H1 (cell line): ENCODE measurements at regions not wholly inside any gene's neighbourhood (a gene's known extent, or its start where the extent isn't known, plus 50 kb on each side); places are given as distances from the start of the nearest gene placed in this dataset.

ENCODE experiments used
- BACH1 ChIP-seq: IDR thresholded peaks from 2 replicates; pipeline ENCODE4 v1.6.1; 2012; ENCODE audit warnings: low read length, improper control_type of control experiment
- CREB1 ChIP-seq: IDR thresholded peaks from 2 replicates; pipeline ENCODE4 v1.6.1; 2012; ENCODE audit warnings: inconsistent platforms
- EGR1 ChIP-seq: IDR thresholded peaks from 2 replicates; pipeline ENCODE4 v1.6.1; 2011; ENCODE audit warnings: low read depth, low read length, borderline replicate concordance
- EP300 ChIP-seq, 2 experiments: IDR thresholded peaks; 1 replicate in 1 of 2; 2 replicates in 1 of 2; pipeline ENCODE4 v1.6.1; 2011 to 2012; ENCODE audit warnings: low read depth in 2 of 2, low read length in 2 of 2, mild to moderate bottlenecking in 2 of 2, borderline replicate concordance in 1 of 2, inconsistent platforms in 1 of 2, moderate library complexity in 1 of 2
- TBP ChIP-seq: IDR thresholded peaks from 2 replicates; pipeline ENCODE4 v1.6.1; 2011; ENCODE audit warnings: low read depth, low read length, improper control_type of control experiment
- TEAD4 ChIP-seq: IDR thresholded peaks from 2 replicates; pipeline ENCODE4 v1.6.1; 2012; ENCODE audit warnings: low read depth, low read length, inconsistent platforms, mixed read lengths
- TF ChIP-seq, protein P1 (sequence below): fragments of 300-600 bp; sonication (generic); IDR thresholded peaks from 2 replicates; pipeline ENCODE4 v1.7.1; 2012; ENCODE audit warnings: low read length, moderate library complexity, mild to moderate bottlenecking, inconsistent platforms; ENCODE audit not compliant: insufficient replicate concordance
- TF ChIP-seq, protein P2 (sequence below), 3 experiments: IDR thresholded peaks; 1 replicate in 2 of 3; 2 replicates in 1 of 3; pipeline versions ENCODE4 v1.5.1 to v1.6.1; 2011; ENCODE audit warnings: low read length in 3 of 3, mild to moderate bottlenecking in 3 of 3, inconsistent platforms in 2 of 3, low read depth in 1 of 3, moderate library complexity in 1 of 3; ENCODE audit not compliant: insufficient read depth in 1 of 3; ENCODE audit errors: control extremely low read depth in 1 of 3

DNA sequence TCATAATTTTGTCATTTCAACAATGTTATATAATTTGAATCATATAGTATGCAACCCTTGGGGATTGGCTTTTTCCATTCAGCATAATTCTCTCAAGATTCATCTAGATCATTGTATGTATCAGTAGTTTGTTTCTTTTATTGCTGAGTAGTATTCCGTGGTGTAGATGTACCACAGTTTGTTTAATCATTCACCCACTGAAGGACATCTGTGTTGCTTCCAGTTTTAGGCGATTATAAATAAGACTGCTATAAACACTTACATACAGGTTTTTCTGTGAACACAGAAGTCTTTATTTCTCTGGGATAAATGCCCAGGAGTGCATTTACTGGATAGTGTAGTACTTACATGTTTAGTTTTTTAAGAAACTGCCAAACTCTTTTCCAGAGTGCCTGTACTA is 374.1 kb downstream of the DEPDC1B start (continued):
- TF ChIP-seq, protein P1, sequence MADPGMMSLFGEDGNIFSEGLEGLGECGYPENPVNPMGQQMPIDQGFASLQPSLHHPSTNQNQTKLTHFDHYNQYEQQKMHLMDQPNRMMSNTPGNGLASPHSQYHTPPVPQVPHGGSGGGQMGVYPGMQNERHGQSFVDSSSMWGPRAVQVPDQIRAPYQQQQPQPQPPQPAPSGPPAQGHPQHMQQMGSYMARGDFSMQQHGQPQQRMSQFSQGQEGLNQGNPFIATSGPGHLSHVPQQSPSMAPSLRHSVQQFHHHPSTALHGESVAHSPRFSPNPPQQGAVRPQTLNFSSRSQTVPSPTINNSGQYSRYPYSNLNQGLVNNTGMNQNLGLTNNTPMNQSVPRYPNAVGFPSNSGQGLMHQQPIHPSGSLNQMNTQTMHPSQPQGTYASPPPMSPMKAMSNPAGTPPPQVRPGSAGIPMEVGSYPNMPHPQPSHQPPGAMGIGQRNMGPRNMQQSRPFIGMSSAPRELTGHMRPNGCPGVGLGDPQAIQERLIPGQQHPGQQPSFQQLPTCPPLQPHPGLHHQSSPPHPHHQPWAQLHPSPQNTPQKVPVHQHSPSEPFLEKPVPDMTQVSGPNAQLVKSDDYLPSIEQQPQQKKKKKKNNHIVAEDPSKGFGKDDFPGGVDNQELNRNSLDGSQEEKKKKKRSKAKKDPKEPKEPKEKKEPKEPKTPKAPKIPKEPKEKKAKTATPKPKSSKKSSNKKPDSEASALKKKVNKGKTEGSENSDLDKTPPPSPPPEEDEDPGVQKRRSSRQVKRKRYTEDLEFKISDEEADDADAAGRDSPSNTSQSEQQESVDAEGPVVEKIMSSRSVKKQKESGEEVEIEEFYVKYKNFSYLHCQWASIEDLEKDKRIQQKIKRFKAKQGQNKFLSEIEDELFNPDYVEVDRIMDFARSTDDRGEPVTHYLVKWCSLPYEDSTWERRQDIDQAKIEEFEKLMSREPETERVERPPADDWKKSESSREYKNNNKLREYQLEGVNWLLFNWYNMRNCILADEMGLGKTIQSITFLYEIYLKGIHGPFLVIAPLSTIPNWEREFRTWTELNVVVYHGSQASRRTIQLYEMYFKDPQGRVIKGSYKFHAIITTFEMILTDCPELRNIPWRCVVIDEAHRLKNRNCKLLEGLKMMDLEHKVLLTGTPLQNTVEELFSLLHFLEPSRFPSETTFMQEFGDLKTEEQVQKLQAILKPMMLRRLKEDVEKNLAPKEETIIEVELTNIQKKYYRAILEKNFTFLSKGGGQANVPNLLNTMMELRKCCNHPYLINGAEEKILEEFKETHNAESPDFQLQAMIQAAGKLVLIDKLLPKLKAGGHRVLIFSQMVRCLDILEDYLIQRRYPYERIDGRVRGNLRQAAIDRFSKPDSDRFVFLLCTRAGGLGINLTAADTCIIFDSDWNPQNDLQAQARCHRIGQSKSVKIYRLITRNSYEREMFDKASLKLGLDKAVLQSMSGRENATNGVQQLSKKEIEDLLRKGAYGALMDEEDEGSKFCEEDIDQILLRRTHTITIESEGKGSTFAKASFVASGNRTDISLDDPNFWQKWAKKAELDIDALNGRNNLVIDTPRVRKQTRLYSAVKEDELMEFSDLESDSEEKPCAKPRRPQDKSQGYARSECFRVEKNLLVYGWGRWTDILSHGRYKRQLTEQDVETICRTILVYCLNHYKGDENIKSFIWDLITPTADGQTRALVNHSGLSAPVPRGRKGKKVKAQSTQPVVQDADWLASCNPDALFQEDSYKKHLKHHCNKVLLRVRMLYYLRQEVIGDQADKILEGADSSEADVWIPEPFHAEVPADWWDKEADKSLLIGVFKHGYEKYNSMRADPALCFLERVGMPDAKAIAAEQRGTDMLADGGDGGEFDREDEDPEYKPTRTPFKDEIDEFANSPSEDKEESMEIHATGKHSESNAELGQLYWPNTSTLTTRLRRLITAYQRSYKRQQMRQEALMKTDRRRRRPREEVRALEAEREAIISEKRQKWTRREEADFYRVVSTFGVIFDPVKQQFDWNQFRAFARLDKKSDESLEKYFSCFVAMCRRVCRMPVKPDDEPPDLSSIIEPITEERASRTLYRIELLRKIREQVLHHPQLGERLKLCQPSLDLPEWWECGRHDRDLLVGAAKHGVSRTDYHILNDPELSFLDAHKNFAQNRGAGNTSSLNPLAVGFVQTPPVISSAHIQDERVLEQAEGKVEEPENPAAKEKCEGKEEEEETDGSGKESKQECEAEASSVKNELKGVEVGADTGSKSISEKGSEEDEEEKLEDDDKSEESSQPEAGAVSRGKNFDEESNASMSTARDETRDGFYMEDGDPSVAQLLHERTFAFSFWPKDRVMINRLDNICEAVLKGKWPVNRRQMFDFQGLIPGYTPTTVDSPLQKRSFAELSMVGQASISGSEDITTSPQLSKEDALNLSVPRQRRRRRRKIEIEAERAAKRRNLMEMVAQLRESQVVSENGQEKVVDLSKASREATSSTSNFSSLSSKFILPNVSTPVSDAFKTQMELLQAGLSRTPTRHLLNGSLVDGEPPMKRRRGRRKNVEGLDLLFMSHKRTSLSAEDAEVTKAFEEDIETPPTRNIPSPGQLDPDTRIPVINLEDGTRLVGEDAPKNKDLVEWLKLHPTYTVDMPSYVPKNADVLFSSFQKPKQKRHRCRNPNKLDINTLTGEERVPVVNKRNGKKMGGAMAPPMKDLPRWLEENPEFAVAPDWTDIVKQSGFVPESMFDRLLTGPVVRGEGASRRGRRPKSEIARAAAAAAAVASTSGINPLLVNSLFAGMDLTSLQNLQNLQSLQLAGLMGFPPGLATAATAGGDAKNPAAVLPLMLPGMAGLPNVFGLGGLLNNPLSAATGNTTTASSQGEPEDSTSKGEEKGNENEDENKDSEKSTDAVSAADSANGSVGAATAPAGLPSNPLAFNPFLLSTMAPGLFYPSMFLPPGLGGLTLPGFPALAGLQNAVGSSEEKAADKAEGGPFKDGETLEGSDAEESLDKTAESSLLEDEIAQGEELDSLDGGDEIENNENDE: no peak
- TF ChIP-seq EGR1 (no peak), CREB1 (no peak), TEAD4 (no peak), TBP (no peak), EP300 (IDR thresholded peaks at IDR 0.05; ENCODE audit: borderline replicate concordance in 1 of 2, low read depth in 2 of 2, low read length in 2 of 2) (no peak), BACH1 (no peak)
- TF ChIP-seq, protein P2, sequence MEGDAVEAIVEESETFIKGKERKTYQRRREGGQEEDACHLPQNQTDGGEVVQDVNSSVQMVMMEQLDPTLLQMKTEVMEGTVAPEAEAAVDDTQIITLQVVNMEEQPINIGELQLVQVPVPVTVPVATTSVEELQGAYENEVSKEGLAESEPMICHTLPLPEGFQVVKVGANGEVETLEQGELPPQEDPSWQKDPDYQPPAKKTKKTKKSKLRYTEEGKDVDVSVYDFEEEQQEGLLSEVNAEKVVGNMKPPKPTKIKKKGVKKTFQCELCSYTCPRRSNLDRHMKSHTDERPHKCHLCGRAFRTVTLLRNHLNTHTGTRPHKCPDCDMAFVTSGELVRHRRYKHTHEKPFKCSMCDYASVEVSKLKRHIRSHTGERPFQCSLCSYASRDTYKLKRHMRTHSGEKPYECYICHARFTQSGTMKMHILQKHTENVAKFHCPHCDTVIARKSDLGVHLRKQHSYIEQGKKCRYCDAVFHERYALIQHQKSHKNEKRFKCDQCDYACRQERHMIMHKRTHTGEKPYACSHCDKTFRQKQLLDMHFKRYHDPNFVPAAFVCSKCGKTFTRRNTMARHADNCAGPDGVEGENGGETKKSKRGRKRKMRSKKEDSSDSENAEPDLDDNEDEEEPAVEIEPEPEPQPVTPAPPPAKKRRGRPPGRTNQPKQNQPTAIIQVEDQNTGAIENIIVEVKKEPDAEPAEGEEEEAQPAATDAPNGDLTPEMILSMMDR (IDR thresholded peaks at IDR 0.05; ENCODE audit: control extremely low read depth in 1 of 3, insufficient read depth in 1 of 3, low read depth in 1 of 3, low read length in 3 of 3): no peak
